Trophoblast cell (in vitro differentiated cells and primary cell): ENCODE measurements at regions not wholly inside any gene's neighbourhood (a gene's known extent, or its start where the extent isn't known, plus 50 kb on each side); places are given as distances from the start of the nearest gene placed in this dataset.

Experiments
- DNase-seq, 2 donors: peaks; one replicate each; pipeline ENCODE4 v3.0.0-alpha.2; 2016
- H2AFZ ChIP-seq: 2 replicates; pipeline ENCODE4 v1.6.1; 2013; ENCODE audit warnings: low read length, moderate library complexity, mild to moderate bottlenecking; ENCODE audit not compliant: insufficient read depth, poor library complexity
- H2AK5ac ChIP-seq: 2 replicates; pipeline ENCODE4 v1.6.1; 2013; ENCODE audit warnings: mild to moderate bottlenecking, low read length
- H2BK120ac ChIP-seq: 2 replicates; pipeline ENCODE4 v1.6.1; 2013; ENCODE audit warnings: low read length, mild to moderate bottlenecking, moderate library complexity; ENCODE audit not compliant: insufficient read depth, poor library complexity
- H2BK12ac ChIP-seq: 2 replicates; pipeline ENCODE4 v1.6.1; 2013; ENCODE audit warnings: mild to moderate bottlenecking, low read length, moderate library complexity
- H2BK5ac ChIP-seq: 2 replicates; pipeline ENCODE4 v1.6.1; 2013; ENCODE audit warnings: low read length, low read depth, moderate library complexity, mild to moderate bottlenecking; ENCODE audit not compliant: poor library complexity
- H3K14ac ChIP-seq: 2 replicates; pipeline ENCODE4 v1.6.1; 2013; ENCODE audit warnings: mild to moderate bottlenecking, low read length
- H3K18ac ChIP-seq: 2 replicates; pipeline ENCODE4 v1.6.1; 2013; ENCODE audit warnings: mild to moderate bottlenecking, low read length
- H3K23ac ChIP-seq: 2 replicates; pipeline ENCODE4 v1.6.1; 2013; ENCODE audit warnings: low read length
- H3K27ac ChIP-seq: 2 replicates; pipeline ENCODE4 v1.5.1; 2013; ENCODE audit warnings: low read depth, mild to moderate bottlenecking, inconsistent platforms, low read length, moderate library complexity
- H3K27me3 ChIP-seq: 2 replicates; pipeline ENCODE4 v1.6.1; 2013; ENCODE audit warnings: inconsistent platforms, mild to moderate bottlenecking, low read length, moderate library complexity; ENCODE audit not compliant: insufficient read depth
- H3K36me3 ChIP-seq, 2 experiments: 1 replicate in 1 of 2; 2 replicates in 1 of 2; pipeline ENCODE4 v1.6.1; 2013; ENCODE audit warnings: low read length in 2 of 2, mild to moderate bottlenecking in 2 of 2, moderate library complexity in 1 of 2; ENCODE audit not compliant: insufficient read depth in 2 of 2, control insufficient read depth in 1 of 2
- H3K4ac ChIP-seq: 2 replicates; pipeline ENCODE4 v1.6.1; 2013; ENCODE audit warnings: low read depth, mild to moderate bottlenecking, low read length, moderate library complexity
- H3K4me1 ChIP-seq, 2 experiments: 1 replicate in 1 of 2; 2 replicates in 1 of 2; pipeline ENCODE4 v1.6.1; 2013; ENCODE audit warnings: low read length in 2 of 2, mild to moderate bottlenecking in 2 of 2, moderate library complexity in 1 of 2; ENCODE audit not compliant: insufficient read depth in 2 of 2, control insufficient read depth in 1 of 2
- H3K4me2 ChIP-seq: 2 replicates; pipeline ENCODE4 v1.6.1; 2013; ENCODE audit warnings: inconsistent platforms, mild to moderate bottlenecking, low read length, moderate library complexity
- H3K4me3 ChIP-seq: 2 replicates; pipeline ENCODE4 v1.5.1; 2013; ENCODE audit warnings: mild to moderate bottlenecking, low read depth, low read length, inconsistent platforms
- H3K79me1 ChIP-seq: one replicate; pipeline ENCODE4 v1.6.1; 2013; ENCODE audit warnings: low read length
- H3K79me2 ChIP-seq: 2 replicates; pipeline ENCODE4 v1.6.1; 2013; ENCODE audit warnings: low read length, mild to moderate bottlenecking; ENCODE audit not compliant: control insufficient read depth, insufficient read depth, poor library complexity
- H3K9ac ChIP-seq: 2 replicates; pipeline ENCODE4 v1.6.1; 2013; ENCODE audit warnings: mild to moderate bottlenecking, low read length
- H3K9me3 ChIP-seq: 2 replicates; pipeline ENCODE4 v1.6.1; 2013; ENCODE audit warnings: low read depth, mild to moderate bottlenecking, control low read depth, inconsistent platforms, low read length; ENCODE audit not compliant: insufficient read depth
- H4K12ac ChIP-seq: 2 replicates; pipeline ENCODE4 v1.6.1; 2013; ENCODE audit warnings: low read depth, mild to moderate bottlenecking, low read length, moderate library complexity
- H4K8ac ChIP-seq: 2 replicates; pipeline ENCODE4 v1.6.1; 2013; ENCODE audit warnings: low read depth, mild to moderate bottlenecking, low read length, moderate library complexity
- H4K91ac ChIP-seq: one replicate; pipeline ENCODE4 v1.6.1; 2013; ENCODE audit warnings: low read depth, mild to moderate bottlenecking, low read length, moderate library complexity
- WGBS: extraction: QIAGEN DNeasy Blood & Tissue Kit; methylation state at CpG from one replicate; pipeline ENCODE4 v1.1.7; 2013; ENCODE audit warnings: missing lambda C conversion rate; ENCODE audit not compliant: insufficient read length, insufficient coverage; ENCODE audit errors: extremely low coverage; 5-methylcytosine and 5-hydroxymethylcytosine counted together

DNA sequence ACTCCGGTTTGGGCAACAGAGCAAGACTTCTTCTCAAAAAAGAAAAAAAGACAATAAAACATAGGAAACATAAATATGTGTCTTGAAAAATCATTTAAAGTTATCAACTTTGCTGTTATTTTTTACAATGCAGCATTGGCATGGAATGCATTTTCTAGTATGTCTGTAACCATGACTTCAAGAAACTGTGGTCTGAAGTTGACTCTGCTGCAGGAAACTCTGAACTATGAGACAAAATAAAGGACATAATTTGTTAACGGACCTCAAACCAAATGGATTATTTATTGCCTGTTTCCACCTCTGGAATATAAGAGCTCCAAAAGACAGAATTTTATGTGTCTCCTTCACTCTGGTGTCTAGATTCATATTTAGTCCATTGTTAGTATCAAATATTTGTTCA, 79.1 kb downstream of the TRIB2 start:
- Histone ChIP-seq H3K4ac (no peak overlapping the region), H2AFZ (no peak overlapping the region), H3K18ac (no peak overlapping the region), H3K4me1 (no peaks in the 10 kb centered on the region), H3K9me3 (no peaks in the 10 kb centered on the region), H4K91ac (no peak overlapping the region), H2BK12ac (no peak overlapping the region), H4K8ac (no peak overlapping the region), H4K12ac (no peak overlapping the region), H2AK5ac (no peak overlapping the region), H2BK120ac (no peak overlapping the region), H3K23ac (no peak overlapping the region), H3K14ac (no peak overlapping the region), H3K27ac (no peak overlapping the region), H3K27me3 (no peaks in the 10 kb centered on the region), H3K9ac (no peak overlapping the region), H3K4me3 (no peak overlapping the region), H3K79me1 (no peaks in the 10 kb centered on the region), H3K4me2 (no peak overlapping the region), H3K79me2 (no peaks in the 10 kb centered on the region), H2BK5ac (no peak overlapping the region), H3K36me3 (no peaks in the 10 kb centered on the region)
- WGBS, result no CpG with 5 or more reads among the region's 2 CpGs
- DNase-seq, result no peak

DNA sequence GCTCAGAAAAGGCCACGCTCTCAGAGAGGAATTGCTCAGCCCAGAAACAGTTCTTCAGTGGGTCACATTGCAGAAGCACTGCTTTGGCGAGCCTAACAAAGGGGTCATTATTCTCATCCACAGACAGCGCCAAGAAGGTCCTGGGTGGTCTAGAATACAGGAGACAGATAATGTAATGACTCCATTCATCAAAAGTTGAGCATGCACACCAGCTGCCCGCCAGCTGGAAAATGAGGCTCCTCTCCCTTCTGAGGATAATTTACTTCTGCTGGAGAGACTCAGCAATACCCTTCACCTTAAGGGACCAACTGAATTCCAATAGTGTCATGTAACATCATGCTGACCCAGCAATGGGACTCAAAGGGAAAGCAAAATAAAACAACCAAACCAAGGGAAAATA, 79.9 kb downstream of the TRIB2 start:
- no CpG with 5 or more reads among the region's 4 CpGs for WGBS

GRCh38 chr2:12797815-12798214, 81.1 kb downstream of the TRIB2 start:
- Histone ChIP-seq H3K4me2 (no peak overlapping the region), H3K4me1 (no peaks in the 10 kb centered on the region), H3K27me3 (no peaks in the 10 kb centered on the region), H3K18ac (no peak overlapping the region), H2AK5ac (no peak overlapping the region), H2BK120ac (no peak overlapping the region), H3K14ac (no peak overlapping the region), H3K23ac (no peak overlapping the region), H2BK5ac (no peak overlapping the region), H3K79me1 (no peaks in the 10 kb centered on the region), H3K4ac (no peak overlapping the region), H3K9ac (no peak overlapping the region), H4K8ac (no peak overlapping the region), H3K9me3 (no peaks in the 10 kb centered on the region), H4K91ac (no peak overlapping the region), H2BK12ac (no peak overlapping the region), H3K4me3 (no peak overlapping the region), H4K12ac (no peak overlapping the region), H3K79me2 (no peaks in the 10 kb centered on the region), H3K27ac (no peak overlapping the region), H3K36me3 (no peaks in the 10 kb centered on the region), H2AFZ (no peak overlapping the region)
- peak in 1 of 2 donors; percentile 4 for DNase-seq
- WGBS, result no CpG with 5 or more reads among the region's 3 CpGs

More for the DNA sequence above, 79.9 kb downstream of the TRIB2 start:
- H3K14ac ChIP-seq, result no peak overlapping the region
- no peak overlapping the region for H3K4me3 ChIP-seq
- H2BK12ac ChIP-seq, result no peak overlapping the region
- no peak overlapping the region for H3K23ac ChIP-seq
- H3K79me1 ChIP-seq, result no peaks in the 10 kb centered on the region
- no peaks in the 10 kb centered on the region for H3K27me3 ChIP-seq
- no peak overlapping the region for H3K9ac ChIP-seq
- H3K4ac ChIP-seq, result no peak overlapping the region
- H4K8ac ChIP-seq, result no peak overlapping the region
- no peak overlapping the region for H2AFZ ChIP-seq
- H3K79me2 ChIP-seq, result no peaks in the 10 kb centered on the region
- no peaks in the 10 kb centered on the region for H3K9me3 ChIP-seq
- no peak overlapping the region for H3K4me2 ChIP-seq
- H4K91ac ChIP-seq, result no peak overlapping the region
- H3K4me1 ChIP-seq, result no peaks in the 10 kb centered on the region
- no peak overlapping the region for H3K27ac ChIP-seq
- no peak overlapping the region for H2AK5ac ChIP-seq
- H2BK5ac ChIP-seq, result no peak overlapping the region
- no peak overlapping the region for H2BK120ac ChIP-seq
- DNase-seq, result no peak
- H3K18ac ChIP-seq, result no peak overlapping the region
- no peak overlapping the region for H4K12ac ChIP-seq
- H3K36me3 ChIP-seq, result no peaks in the 10 kb centered on the region

- no peaks in the 10 kb centered on the region for H3K36me3 ChIP-seq
- H3K23ac ChIP-seq, result no peak overlapping the region
- no peak overlapping the region for H2AK5ac ChIP-seq
- no peak for DNase-seq
- H3K18ac ChIP-seq, result no peak overlapping the region
- no peak overlapping the region for H3K4ac ChIP-seq
- H3K4me1 ChIP-seq, result no peaks in the 10 kb centered on the region
- no peak overlapping the region for H2BK120ac ChIP-seq
- H3K14ac ChIP-seq, result no peak overlapping the region
- no peaks in the 10 kb centered on the region for H3K79me1 ChIP-seq
- no peak overlapping the region for H2BK12ac ChIP-seq
- no peaks in the 10 kb centered on the region for H3K79me2 ChIP-seq
- H3K9me3 ChIP-seq, result no peaks in the 10 kb centered on the region
- no peak overlapping the region for H4K91ac ChIP-seq
- no peak overlapping the region for H4K12ac ChIP-seq
- no peak overlapping the region for H3K27ac ChIP-seq
- no peak overlapping the region for H3K9ac ChIP-seq
- no peak overlapping the region for H2BK5ac ChIP-seq
- H4K8ac ChIP-seq, result no peak overlapping the region
- no peaks in the 10 kb centered on the region for H3K27me3 ChIP-seq
- H3K4me2 ChIP-seq, result no peak overlapping the region
- H3K4me3 ChIP-seq, result no peak overlapping the region
- no peak overlapping the region for H2AFZ ChIP-seq
Measured at GRCh38 chr2:12803607-12804006, 86.9 kb downstream of the TRIB2 start.
